Activated CD8-positive, alpha-beta T cell treated with anti-CD3 and anti-CD28 coated beads for 36 hours (primary cell): ENCODE measurements at regions not wholly inside any gene's neighbourhood (a gene's known extent, or its start where the extent isn't known, plus 50 kb on each side); places are given as distances from the start of the nearest gene placed in this dataset.
"Not testable (repeated sequence)": the region's sequence is repeated elsewhere in the genome, so short reads cannot be mapped to it uniquely, and the experiment has no call there.

ENCODE experiments used
- ATAC-seq: fragments of 200-7000 bp; cut with Tn5 transposase; one replicate; pipeline ENCODE4 v1.10.0; 2021; ENCODE audit warnings: mild to moderate bottlenecking, moderate library complexity
- CTCF ChIA-PET: fragments of 350-600 bp; sonication (Branson Sonifier 250); formaldehyde crosslinking; loops from one replicate; lab custom pipeline; 2021; ENCODE audit warnings: antibody characterized with exemption; lab: Charles Lee
- POLR2A ChIA-PET: fragments of 350-600 bp; sonication (Branson Sonifier 250); formaldehyde crosslinking; loops from one replicate; lab custom pipeline; 2021; ENCODE audit warnings: antibody characterized with exemption; lab: Charles Lee
- DNase-seq: peaks from one replicate; pipeline ENCODE4 v3.0.0-alpha.2; 2020
- H3K27ac Mint-ChIP-seq: one replicate; pipeline ENCODE4 v1.8.0; 2021; ENCODE audit warnings: mild to moderate bottlenecking, mixed read lengths
- H3K27me3 Mint-ChIP-seq: one replicate; pipeline ENCODE4 v1.8.0; 2021; ENCODE audit warnings: mixed read lengths
- H3K36me3 Mint-ChIP-seq: one replicate; pipeline ENCODE4 v1.8.0; 2021; ENCODE audit warnings: low read depth, mixed read lengths
- H3K4me1 Mint-ChIP-seq: one replicate; pipeline ENCODE4 v1.8.0; 2021; ENCODE audit warnings: low read depth, mixed read lengths
- H3K4me3 Mint-ChIP-seq: one replicate; pipeline ENCODE4 v1.8.0; 2021; ENCODE audit warnings: mild to moderate bottlenecking, moderate library complexity, mixed read lengths
- H3K9me3 Mint-ChIP-seq: one replicate; pipeline ENCODE4 v1.8.0; 2021; ENCODE audit warnings: mixed read lengths
- intact Hi-C: fragments of 100-400 bp; cut with micrococcal nuclease; formaldehyde crosslinking; loops from one replicate; pipeline ENCODE4 v1.10.0; 2022
- TF ChIP-seq, protein P1 (sequence below): fragments of 200-600 bp; IDR thresholded peaks from one replicate; pipeline ENCODE4 v1.8.0; 2022; ENCODE audit warnings: antibody characterized with exemption, mild to moderate bottlenecking

DNA sequence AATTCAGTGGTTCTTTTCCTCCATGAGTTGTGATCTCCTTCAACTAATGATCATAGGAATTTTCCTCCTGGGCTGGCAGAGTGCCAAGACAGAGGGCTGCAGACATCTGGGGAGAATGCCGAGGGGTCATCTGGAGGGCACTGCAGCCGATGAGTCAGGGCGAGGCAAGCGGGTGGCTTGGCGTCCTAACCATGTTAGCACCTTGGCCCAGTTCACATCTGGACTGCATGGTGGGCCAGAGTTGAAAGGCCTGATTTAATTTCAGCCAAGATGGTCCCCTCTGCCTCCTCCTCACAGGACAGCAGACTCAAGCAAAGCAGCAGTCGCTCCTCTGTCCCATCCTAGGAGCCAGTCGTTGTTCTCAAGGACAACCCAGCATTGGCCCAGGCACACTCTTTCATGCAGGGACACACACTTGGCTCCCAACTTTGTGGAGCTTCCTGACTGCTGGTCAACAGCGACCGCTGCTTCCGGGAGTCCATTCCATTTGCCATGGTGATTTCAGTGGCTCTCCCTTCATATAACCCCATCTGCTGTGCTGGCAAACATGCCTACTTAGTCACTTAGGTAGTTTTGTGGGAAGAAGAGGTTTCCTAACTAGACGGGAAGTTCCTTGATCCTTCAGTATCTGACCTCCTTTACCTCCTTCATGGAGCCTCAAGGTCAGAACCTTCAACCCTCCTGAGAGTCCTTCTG lies 161.8 kb downstream of the TTC8 start:
- TF ChIP-seq, protein P1, sequence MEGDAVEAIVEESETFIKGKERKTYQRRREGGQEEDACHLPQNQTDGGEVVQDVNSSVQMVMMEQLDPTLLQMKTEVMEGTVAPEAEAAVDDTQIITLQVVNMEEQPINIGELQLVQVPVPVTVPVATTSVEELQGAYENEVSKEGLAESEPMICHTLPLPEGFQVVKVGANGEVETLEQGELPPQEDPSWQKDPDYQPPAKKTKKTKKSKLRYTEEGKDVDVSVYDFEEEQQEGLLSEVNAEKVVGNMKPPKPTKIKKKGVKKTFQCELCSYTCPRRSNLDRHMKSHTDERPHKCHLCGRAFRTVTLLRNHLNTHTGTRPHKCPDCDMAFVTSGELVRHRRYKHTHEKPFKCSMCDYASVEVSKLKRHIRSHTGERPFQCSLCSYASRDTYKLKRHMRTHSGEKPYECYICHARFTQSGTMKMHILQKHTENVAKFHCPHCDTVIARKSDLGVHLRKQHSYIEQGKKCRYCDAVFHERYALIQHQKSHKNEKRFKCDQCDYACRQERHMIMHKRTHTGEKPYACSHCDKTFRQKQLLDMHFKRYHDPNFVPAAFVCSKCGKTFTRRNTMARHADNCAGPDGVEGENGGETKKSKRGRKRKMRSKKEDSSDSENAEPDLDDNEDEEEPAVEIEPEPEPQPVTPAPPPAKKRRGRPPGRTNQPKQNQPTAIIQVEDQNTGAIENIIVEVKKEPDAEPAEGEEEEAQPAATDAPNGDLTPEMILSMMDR, result no peak
- ATAC-seq, result no peak
- no peak for DNase-seq
- intact Hi-C loops, result no loop called here
- H3K36me3 Mint-ChIP-seq, result no peaks in the 10 kb centered on the region
- H3K4me3 Mint-ChIP-seq, result no peak overlapping the region
- H3K27me3 Mint-ChIP-seq, result peaks cover 4% of the 10 kb centered on the region
- CTCF ChIA-PET, result no interaction called here
- H3K9me3 Mint-ChIP-seq, result peaks cover 10% of the 10 kb centered on the region
- POLR2A ChIA-PET, result no interaction called here
- no peak overlapping the region for H3K27ac Mint-ChIP-seq
- H3K4me1 Mint-ChIP-seq, result no peaks in the 10 kb centered on the region

DNA sequence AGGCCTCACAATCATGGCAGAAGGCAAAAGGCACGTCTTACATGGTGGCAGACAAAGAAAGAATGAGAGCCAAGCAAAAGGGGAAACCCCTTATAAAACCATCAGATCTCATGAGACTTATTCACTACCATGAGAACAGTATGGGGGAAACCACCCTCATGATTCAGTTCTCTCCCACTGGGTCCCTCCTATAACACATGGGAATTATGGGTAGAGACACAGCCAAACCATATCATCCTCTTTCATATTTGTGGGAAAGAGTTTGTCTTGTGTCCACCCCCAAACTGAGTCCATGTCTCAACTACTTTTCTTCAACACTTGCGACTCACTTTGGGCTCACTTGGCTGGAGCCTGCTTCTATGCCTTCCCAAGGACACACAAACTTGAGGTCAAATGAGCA lies 162.5 kb downstream of the TTC8 start:
- intact Hi-C loops, POLR2A ChIA-PET, H3K27ac Mint-ChIP-seq, H3K27me3 Mint-ChIP-seq, CTCF ChIA-PET, DNase-seq, H3K36me3 Mint-ChIP-seq, H3K4me1 Mint-ChIP-seq, H3K4me3 Mint-ChIP-seq, ATAC-seq: not testable (repeated sequence)
- peaks cover 10% of the 10 kb centered on the region for H3K9me3 Mint-ChIP-seq

DNA sequence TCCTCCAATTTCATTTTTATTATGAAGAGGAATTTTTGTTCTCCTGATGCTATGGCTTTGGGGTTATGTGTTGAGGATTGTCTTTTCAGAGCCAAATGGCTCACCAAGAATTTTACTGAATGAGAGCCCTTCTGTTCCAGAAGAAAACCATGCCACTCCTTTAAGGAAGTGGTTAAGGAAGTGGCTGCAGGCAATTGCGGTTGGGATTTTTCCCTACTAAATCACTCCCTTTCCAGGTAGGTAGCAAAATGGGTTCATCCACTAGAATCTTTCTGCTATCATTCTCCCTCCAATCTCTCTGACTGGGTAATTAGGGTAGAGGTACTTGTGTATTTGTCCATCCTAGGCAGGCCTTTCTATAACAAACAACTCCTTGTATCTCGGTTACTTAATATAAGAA lies 163.1 kb downstream of the TTC8 start:
- ChIA-PET CTCF (no interaction called here), POLR2A (no interaction called here)
- Mint-ChIP-seq H3K36me3 (no peaks in the 10 kb centered on the region), H3K27ac (no peak overlapping the region), H3K27me3 (peaks cover 9% of the 10 kb centered on the region), H3K4me1 (no peaks in the 10 kb centered on the region), H3K9me3 (peaks cover 10% of the 10 kb centered on the region), H3K4me3 (no peak overlapping the region)
- TF ChIP-seq, protein P1, result no peak
- intact Hi-C loops, result no loop called here
- ATAC-seq (no peak), DNase-seq (no peak)

DNA sequence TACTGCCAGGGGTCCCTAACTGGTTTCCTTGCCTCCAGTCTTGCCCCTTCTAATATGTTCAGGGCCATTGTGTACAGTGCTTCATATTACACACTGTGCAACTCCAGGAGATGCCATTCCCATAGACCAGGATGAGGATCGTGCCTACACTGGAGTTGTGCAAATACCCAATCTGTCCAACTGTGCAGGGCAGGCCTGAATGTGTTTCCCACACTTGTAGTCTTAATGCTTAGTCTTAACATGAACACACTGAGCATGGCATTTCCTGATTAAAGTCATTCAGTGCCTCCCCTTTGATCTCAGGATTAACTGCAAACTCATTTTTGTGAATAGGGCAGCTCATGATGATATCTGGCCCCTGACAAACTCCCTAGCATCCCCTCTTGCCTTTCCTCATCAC lies 165.5 kb downstream of the TTC8 start:
- intact Hi-C loops, result no loop called here
- H3K4me3 Mint-ChIP-seq, result no peak overlapping the region
- H3K27me3 Mint-ChIP-seq, result peaks cover 17% of the 10 kb centered on the region
- POLR2A ChIA-PET, result no interaction called here
- ATAC-seq (no peak), DNase-seq (no peak)
- TF ChIP-seq, protein P1, result no peak
- H3K36me3 Mint-ChIP-seq, result no peaks in the 10 kb centered on the region
- H3K4me1 Mint-ChIP-seq, result no peaks in the 10 kb centered on the region
- CTCF ChIA-PET, result no interaction called here
- H3K9me3 Mint-ChIP-seq, result peaks cover 10% of the 10 kb centered on the region
- no peak overlapping the region for H3K27ac Mint-ChIP-seq

DNA sequence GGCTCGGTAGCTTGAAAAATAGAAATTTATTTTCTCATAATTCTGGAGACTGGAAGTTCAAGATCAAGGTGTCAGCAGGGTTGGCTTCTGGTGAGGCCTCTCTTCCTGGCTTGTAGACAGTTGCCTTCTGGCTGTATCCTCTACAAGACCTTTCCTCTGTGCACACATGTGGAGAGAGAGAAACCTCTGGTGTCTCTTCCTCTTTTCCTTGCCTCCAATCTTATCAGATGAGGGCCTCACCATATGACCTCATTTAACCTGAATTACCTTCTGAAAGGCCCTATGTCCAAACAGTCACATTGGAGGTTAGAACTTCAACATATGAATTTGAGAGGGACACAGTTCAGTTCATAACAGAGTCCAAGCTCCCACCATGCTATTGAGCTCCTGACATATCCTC lies 166.4 kb downstream of the TTC8 start:
- Mint-ChIP-seq H3K27ac (no peak overlapping the region), H3K4me3 (no peak overlapping the region), H3K36me3 (no peaks in the 10 kb centered on the region), H3K9me3 (peaks cover 10% of the 10 kb centered on the region), H3K27me3 (peaks cover 19% of the 10 kb centered on the region), H3K4me1 (no peaks in the 10 kb centered on the region)
- intact Hi-C loops, result no loop called here
- ATAC-seq, result no peak
- DNase-seq, result no peak
- CTCF ChIA-PET, result no interaction called here
- POLR2A ChIA-PET, result no interaction called here
- TF ChIP-seq, protein P1, result no peak
